CD14-positive monocyte (primary cell): ENCODE measurements at regions not wholly inside any gene's neighbourhood (a gene's known extent, or its start where the extent isn't known, plus 50 kb on each side); places are given as distances from the start of the nearest gene placed in this dataset.

Experiments used
- DNase-seq, 3 donors: peaks; one replicate each; pipeline ENCODE4 v3.0.0-alpha.2; 2011 to 2022
- H2AFZ ChIP-seq: 2 replicates; pipeline ENCODE4 v1.6.0; 2012; ENCODE audit warnings: mild to moderate bottlenecking, low read depth, low read length, inconsistent platforms; ENCODE audit not compliant: insufficient read depth, poor library complexity, severe bottlenecking
- H3K27ac ChIP-seq, 2 donors: 1 replicate in 1 of 2; 2 replicates in 1 of 2; pipeline ENCODE4 v1.5.1; 2012 to 2013; ENCODE audit warnings: low read length in 2 of 2, control low read depth in 1 of 2, inconsistent platforms in 1 of 2, low read depth in 1 of 2, mild to moderate bottlenecking in 1 of 2
- H3K27me3 ChIP-seq, 2 donors: one replicate each; pipeline versions ENCODE4 v1.6.0 to v1.6.1; 2011 to 2013; ENCODE audit warnings: low read length in 2 of 2; ENCODE audit not compliant: control insufficient read depth in 2 of 2, insufficient read depth in 2 of 2
- H3K36me3 ChIP-seq, 2 donors: replicated peaks in 1 of 2; 1 replicate in 1 of 2; 2 replicates in 1 of 2; pipeline versions ENCODE4 v1.5.1 to v1.6.1; 2012 to 2013; ENCODE audit warnings: low read length in 2 of 2, control low read depth in 1 of 2, inconsistent platforms in 1 of 2, mild to moderate bottlenecking in 1 of 2; ENCODE audit not compliant: insufficient read depth in 2 of 2, control insufficient read depth in 1 of 2
- H3K4me1 ChIP-seq, 2 donors: 1 replicate in 1 of 2; 2 replicates in 1 of 2; pipeline versions ENCODE4 v1.5.1 to v1.6.1; 2012 to 2013; ENCODE audit warnings: low read length in 2 of 2, control low read depth in 1 of 2, inconsistent platforms in 1 of 2, mild to moderate bottlenecking in 1 of 2, moderate library complexity in 1 of 2; ENCODE audit not compliant: insufficient read depth in 2 of 2, control insufficient read depth in 1 of 2
- H3K4me2 ChIP-seq: replicated peaks from 2 replicates; pipeline ENCODE3; 2012; ENCODE audit warnings: low read length, moderate library complexity, mild to moderate bottlenecking; ENCODE audit not compliant: poor library complexity, severe bottlenecking; ENCODE audit errors: extremely low read depth
- H3K4me3 ChIP-seq, 3 experiments: fragments of 200-600 bp in 1 of 3; sonication (generic) in 1 of 3; replicated peaks in 1 of 3; 1 replicate in 2 of 3; 2 replicates in 1 of 3; pipeline ENCODE4 v1.5.1; 2011 to 2013; ENCODE audit warnings: low read length in 3 of 3, mild to moderate bottlenecking in 3 of 3, control low read depth in 2 of 3, low read depth in 2 of 3, inconsistent platforms in 1 of 3, moderate library complexity in 1 of 3
- H3K79me2 ChIP-seq: 2 replicates; pipeline ENCODE4 v1.6.0; 2012; ENCODE audit warnings: mild to moderate bottlenecking, control low read depth, inconsistent platforms, low read length, moderate library complexity; ENCODE audit not compliant: insufficient read depth
- H3K9ac ChIP-seq: 2 replicates; pipeline ENCODE4 v1.6.0; 2017; ENCODE audit warnings: low read length, mild to moderate bottlenecking; ENCODE audit not compliant: insufficient read depth, poor library complexity, severe bottlenecking
- H3K9me3 ChIP-seq, 2 donors: replicated peaks in 1 of 2; 1 replicate in 1 of 2; 2 replicates in 1 of 2; pipeline versions ENCODE4 v1.5.1 to v1.6.1; 2012 to 2013; ENCODE audit warnings: low read length in 2 of 2, control low read depth in 1 of 2; ENCODE audit not compliant: control insufficient read depth in 1 of 2, insufficient read depth in 1 of 2
- H4K20me1 ChIP-seq: 2 replicates; pipeline ENCODE4 v1.6.0; 2012; ENCODE audit warnings: mild to moderate bottlenecking, low read length, control low read depth, moderate library complexity; ENCODE audit not compliant: insufficient read depth
- H3K27ac Mint-ChIP-seq, 7 donors: one replicate each; pipeline ENCODE4 v1.8.0; 2020; ENCODE audit warnings: mild to moderate bottlenecking in 7 of 7, mixed read lengths in 7 of 7, moderate library complexity in 6 of 7, inconsistent platforms in 2 of 7
- H3K27me3 Mint-ChIP-seq, 3 donors: one replicate each; pipeline ENCODE4 v1.8.0; 2021 to 2022; ENCODE audit warnings: low read depth in 3 of 3, mild to moderate bottlenecking in 3 of 3, mixed read lengths in 3 of 3, moderate library complexity in 3 of 3, inconsistent platforms in 1 of 3
- H3K36me3 Mint-ChIP-seq, 2 donors: one replicate each; pipeline ENCODE4 v1.8.0; 2020; ENCODE audit warnings: mixed read lengths in 2 of 2, inconsistent platforms in 1 of 2, mild to moderate bottlenecking in 1 of 2
- H3K4me1 Mint-ChIP-seq: one replicate; pipeline ENCODE4 v1.8.0; 2020; ENCODE audit warnings: mild to moderate bottlenecking, mixed read lengths
- H3K4me3 Mint-ChIP-seq, 2 donors: one replicate each; pipeline ENCODE4 v1.8.0; 2020; ENCODE audit warnings: mild to moderate bottlenecking in 2 of 2, mixed read lengths in 2 of 2, moderate library complexity in 1 of 2
- H3K9me3 Mint-ChIP-seq, 7 donors: one replicate each; pipeline ENCODE4 v1.8.0; 2020 to 2022; ENCODE audit warnings: mixed read lengths in 7 of 7, mild to moderate bottlenecking in 6 of 7, moderate library complexity in 6 of 7, inconsistent platforms in 2 of 7
- WGBS: methylation state at CpG from one replicate; pipeline ENCODE4 v1.1.5; 2013; ENCODE audit warnings: missing lambda C conversion rate; ENCODE audit not compliant: insufficient coverage; 5-methylcytosine and 5-hydroxymethylcytosine counted together
- intact Hi-C, 2 donors: fragments of 100-400 bp; cut with micrococcal nuclease; formaldehyde crosslinking; loops; one replicate each; pipeline versions ENCODE4 v1.15.0 to v1.15.1; 2023
- TF ChIP-seq, protein P1 (sequence below): fragments of 200-600 bp; IDR thresholded peaks from one replicate; pipeline ENCODE4 v1.8.0; 2022; ENCODE audit warnings: antibody characterized with exemption, mild to moderate bottlenecking

DNA sequence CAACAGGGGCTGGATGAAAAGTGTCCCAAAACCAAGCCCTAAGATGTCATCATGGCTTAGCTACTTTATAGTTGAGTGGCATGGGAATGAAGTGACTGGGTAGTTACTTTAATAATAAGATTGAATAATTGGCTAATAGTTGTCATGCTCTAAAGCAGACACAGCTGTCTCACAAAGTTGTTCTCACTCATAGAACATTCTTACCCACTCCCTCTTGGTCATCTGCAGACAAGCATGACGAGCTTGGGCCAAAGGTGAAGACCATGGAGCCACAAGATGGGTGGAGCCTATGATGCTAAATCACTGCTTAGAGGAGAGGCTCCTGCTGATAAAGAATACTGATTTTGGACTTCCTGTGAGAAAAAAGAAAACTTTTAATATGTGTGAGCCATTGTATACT, 62.4 kb upstream of the MMADHC start:
- H3K4me1 Mint-ChIP-seq: no peaks in the 10 kb centered on the region
- H3K27ac ChIP-seq: no peak overlapping the region

DNA sequence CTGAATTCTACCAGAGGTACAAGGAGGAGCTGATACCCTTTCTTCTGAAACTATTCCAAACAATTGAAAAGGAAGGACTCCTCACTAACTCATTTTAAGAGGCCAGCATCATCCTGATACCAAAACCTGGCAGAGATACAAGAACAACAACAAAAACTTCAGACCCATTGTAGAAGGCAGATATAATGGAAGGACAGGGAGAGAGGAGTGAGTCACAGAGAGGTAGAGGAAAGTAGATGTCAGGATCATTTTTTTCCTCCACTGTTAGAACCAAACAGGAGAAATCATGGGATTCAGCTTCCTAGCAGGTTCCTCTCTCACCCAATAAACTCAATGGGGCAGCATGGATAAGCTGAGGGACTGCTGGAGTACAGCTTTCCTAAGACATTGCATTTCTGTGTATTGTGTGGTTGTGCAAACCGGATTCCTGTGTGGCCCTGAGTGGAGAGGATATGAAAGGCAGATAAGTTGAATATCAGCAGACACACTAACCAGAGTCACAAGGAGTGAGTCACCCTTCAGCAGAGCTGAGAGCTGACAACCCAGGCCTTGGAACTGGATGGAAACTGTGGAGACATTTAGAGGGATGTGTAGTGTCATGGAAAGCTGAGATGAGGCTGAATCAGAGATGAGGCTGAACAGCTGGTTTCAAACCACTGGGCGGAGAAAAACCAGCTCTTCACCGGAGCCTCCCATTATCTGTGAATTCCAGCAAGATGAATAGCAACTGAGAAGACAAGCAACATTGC, 60.9 kb upstream of the MMADHC start:
- H3K27ac ChIP-seq: no peak overlapping the region
- Mint-ChIP-seq H3K36me3 (no peaks in the 10 kb centered on the region), H3K4me1 (no peaks in the 10 kb centered on the region), H3K27ac (no peak overlapping the region), H3K27me3 (peaks cover 0 to 2% (median 0%) of the 10 kb centered on the region in 3 donors), H3K4me3 (no peak overlapping the region), H3K9me3 (peaks cover 0 to 11% (median 7%) of the 10 kb centered on the region in 7 donors)
- H3K4me1 ChIP-seq: no peaks in the 10 kb centered on the region
- TF ChIP-seq, protein P1, sequence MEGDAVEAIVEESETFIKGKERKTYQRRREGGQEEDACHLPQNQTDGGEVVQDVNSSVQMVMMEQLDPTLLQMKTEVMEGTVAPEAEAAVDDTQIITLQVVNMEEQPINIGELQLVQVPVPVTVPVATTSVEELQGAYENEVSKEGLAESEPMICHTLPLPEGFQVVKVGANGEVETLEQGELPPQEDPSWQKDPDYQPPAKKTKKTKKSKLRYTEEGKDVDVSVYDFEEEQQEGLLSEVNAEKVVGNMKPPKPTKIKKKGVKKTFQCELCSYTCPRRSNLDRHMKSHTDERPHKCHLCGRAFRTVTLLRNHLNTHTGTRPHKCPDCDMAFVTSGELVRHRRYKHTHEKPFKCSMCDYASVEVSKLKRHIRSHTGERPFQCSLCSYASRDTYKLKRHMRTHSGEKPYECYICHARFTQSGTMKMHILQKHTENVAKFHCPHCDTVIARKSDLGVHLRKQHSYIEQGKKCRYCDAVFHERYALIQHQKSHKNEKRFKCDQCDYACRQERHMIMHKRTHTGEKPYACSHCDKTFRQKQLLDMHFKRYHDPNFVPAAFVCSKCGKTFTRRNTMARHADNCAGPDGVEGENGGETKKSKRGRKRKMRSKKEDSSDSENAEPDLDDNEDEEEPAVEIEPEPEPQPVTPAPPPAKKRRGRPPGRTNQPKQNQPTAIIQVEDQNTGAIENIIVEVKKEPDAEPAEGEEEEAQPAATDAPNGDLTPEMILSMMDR: no peak
- WGBS: 100% methylated on average over 1 of the region's 3 CpGs
- intact Hi-C loops: no loop called here
- no peaks in the 10 kb centered on the region for H3K27me3 ChIP-seq
- no peak overlapping the region for H3K9ac ChIP-seq
- H3K79me2 ChIP-seq: no peaks in the 10 kb centered on the region
- no peak overlapping the region for H2AFZ ChIP-seq
- no peak overlapping the region for H3K4me3 ChIP-seq
- DNase-seq: no peak
- H3K9me3 ChIP-seq: peaks cover 0 to 7% of the 10 kb centered on the region in 2 donors
- no peak overlapping the region for H3K4me2 ChIP-seq
- no peaks in the 10 kb centered on the region for H3K36me3 ChIP-seq
- H4K20me1 ChIP-seq: no peaks in the 10 kb centered on the region

More for the DNA sequence above, 62.4 kb upstream of the MMADHC start:
- Mint-ChIP-seq H3K27me3 (peaks cover 0 to 3% (median 0%) of the 10 kb centered on the region in 3 donors), H3K9me3 (peaks cover 0 to 8% (median 2%) of the 10 kb centered on the region in 7 donors), H3K36me3 (no peaks in the 10 kb centered on the region), H3K27ac (no peak overlapping the region), H3K4me3 (no peak overlapping the region)
- TF ChIP-seq, protein P1: no peak
- Histone ChIP-seq H3K4me1 (no peaks in the 10 kb centered on the region), H3K27me3 (no peaks in the 10 kb centered on the region), H3K9me3 (peaks cover 0 to 3% of the 10 kb centered on the region in 2 donors), H3K9ac (no peak overlapping the region), H4K20me1 (no peaks in the 10 kb centered on the region), H3K79me2 (no peaks in the 10 kb centered on the region), H2AFZ (no peak overlapping the region), H3K36me3 (no peaks in the 10 kb centered on the region), H3K4me2 (no peak overlapping the region), H3K4me3 (no peak overlapping the region)
- WGBS: no CpG with 5 or more reads among the region's 1 CpG
- intact Hi-C loops: no loop called here
- no peak for DNase-seq
